Tibial nerve (tissue), 3 donors: ENCODE measurements at regions not wholly inside any gene's neighbourhood (a gene's known extent, or its start where the extent isn't known, plus 50 kb on each side); places are given as distances from the start of the nearest gene placed in this dataset.

Source experiments
- CTCF ChIP-seq, 5 experiments: fragments of 200-600 bp in 3 of 5; fragments of 450-650 bp in 2 of 5; sonication (generic) in 3 of 5; IDR thresholded peaks; one replicate each; pipeline ENCODE4 v1.5.1; 2016 to 2019; ENCODE audit warnings: antibody characterized with exemption in 5 of 5, mild to moderate bottlenecking in 3 of 5, moderate library complexity in 2 of 5
- POLR2A ChIP-seq, 2 donors: fragments of 450-650 bp; IDR thresholded peaks; one replicate each; pipeline ENCODE4 v1.6.1; 2017; ENCODE audit warnings: antibody characterized with exemption in 2 of 2, mild to moderate bottlenecking in 2 of 2, moderate library complexity in 2 of 2

GRCh38 chr7:153840861-153841260, 211.3 kb upstream of the DPP6 start:
- TF ChIP-seq CTCF (IDR thresholded peaks at IDR 0.05) (no peak), POLR2A (IDR thresholded peaks at IDR 0.05) (no peak)
